Kidney (tissue), 13 donors: ENCODE measurements at regions not wholly inside any gene's neighbourhood (a gene's known extent, or its start where the extent isn't known, plus 50 kb on each side); places are given as distances from the start of the nearest gene placed in this dataset.

Experiments
- DNase-seq, 5 donors: peaks; one replicate each; pipeline ENCODE4 v3.0.0-alpha.2; 2013 to 2020
- FAIRE-seq: peaks from 2 replicates; lab custom pipeline; 2012; peaks lifted over from hg19 to GRCh38; lab: Jason Lieb, UNC
- H3K27ac ChIP-seq, 2 donors: one replicate each; pipeline ENCODE4 v1.7.0; 2013; ENCODE audit warnings: low read depth in 2 of 2, low read length in 2 of 2, inconsistent platforms in 1 of 2
- H3K27me3 ChIP-seq: one replicate; pipeline ENCODE4 v1.7.1; 2013; ENCODE audit warnings: low read length, inconsistent platforms; ENCODE audit not compliant: control insufficient read depth, insufficient read depth
- H3K36me3 ChIP-seq, 3 donors: one replicate each; pipeline versions ENCODE4 v1.7.0 to v1.7.1; 2013; ENCODE audit warnings: low read length in 3 of 3, control low read depth in 1 of 3, inconsistent platforms in 1 of 3; ENCODE audit not compliant: insufficient read depth in 3 of 3, control insufficient read depth in 2 of 3
- H3K4me1 ChIP-seq, 3 donors: one replicate each; pipeline versions ENCODE4 v1.7.0 to v1.7.1; 2013; ENCODE audit warnings: low read length in 3 of 3, inconsistent platforms in 1 of 3, low read depth in 1 of 3; ENCODE audit not compliant: control insufficient read depth in 2 of 3, insufficient read depth in 2 of 3
- H3K4me3 ChIP-seq, 3 donors: one replicate each; pipeline versions ENCODE4 v1.7.0 to v1.8.1; 2013; ENCODE audit warnings: low read length in 3 of 3, control low read depth in 1 of 3, inconsistent platforms in 1 of 3
- H3K9ac ChIP-seq, 3 donors: one replicate each; pipeline versions ENCODE4 v1.7.0 to v1.7.1; 2013; ENCODE audit warnings: low read length in 3 of 3, control low read depth in 1 of 3, inconsistent platforms in 1 of 3
- H3K9me3 ChIP-seq, 3 donors: one replicate each; pipeline versions ENCODE4 v1.7.0 to v1.7.1; 2013; ENCODE audit warnings: low read length in 3 of 3, control low read depth in 1 of 3, inconsistent platforms in 1 of 3; ENCODE audit not compliant: control insufficient read depth in 2 of 3, insufficient read depth in 1 of 3
- CTCF ChIP-seq: IDR thresholded peaks from 3 replicates; pipeline ENCODE4 v1.5.1; 2012; ENCODE audit warnings: mild to moderate bottlenecking, moderate library complexity, borderline replicate concordance; ENCODE audit not compliant: insufficient read depth; ENCODE audit errors: extremely low read depth
- intact Hi-C: fragments of 100-400 bp; cut with DNase I; formaldehyde crosslinking; loops from one replicate; pipeline ENCODE4 v1.11.1; 2022
- donor health status: control.
- donor health status: control.
- donor health status: control.
- donor health status: control.
- donor health status: control.
- donor health status: DM: yes; HTN: yes; CAD: no.
- donor health status: Normal renal cell carcinoma (clear cell type).

GRCh38 chr4:156578005-156578404 is 393.6 kb downstream of the PDGFC start:
- intact Hi-C loops, result no loop called here
- Histone ChIP-seq H3K9me3 (no peaks in the 10 kb centered on the region), H3K4me3 (no peak overlapping the region), H3K27ac (no peak overlapping the region), H3K4me1 (no peaks in the 10 kb centered on the region), H3K27me3 (no peaks in the 10 kb centered on the region), H3K9ac (no peak overlapping the region), H3K36me3 (no peaks in the 10 kb centered on the region)
- no peak for FAIRE-seq
- TF ChIP-seq CTCF, result no peak
- no peak for DNase-seq

GRCh38 chr4:156576946-156577345 is 394.7 kb downstream of the PDGFC start:
- Histone ChIP-seq H3K4me1 (no peaks in the 10 kb centered on the region), H3K36me3 (no peaks in the 10 kb centered on the region), H3K27ac (no peak overlapping the region), H3K9me3 (no peaks in the 10 kb centered on the region), H3K27me3 (no peaks in the 10 kb centered on the region), H3K4me3 (no peak overlapping the region), H3K9ac (no peak overlapping the region)
- intact Hi-C loops, result no loop called here
- no peak for TF ChIP-seq CTCF
- FAIRE-seq (no peak), DNase-seq (no peak)

- no peak overlapping the region for H3K9ac ChIP-seq
- no peak overlapping the region for H3K27ac ChIP-seq
- H3K4me1 ChIP-seq, result no peaks in the 10 kb centered on the region
- no peak overlapping the region for H3K4me3 ChIP-seq
- H3K27me3 ChIP-seq, result no peaks in the 10 kb centered on the region
- intact Hi-C loops, result no loop called here
- DNase-seq (no peak), FAIRE-seq (no peak)
- no peaks in the 10 kb centered on the region for H3K9me3 ChIP-seq
- TF ChIP-seq CTCF, result no peak
- no peaks in the 10 kb centered on the region for H3K36me3 ChIP-seq
These were observed 396.0 kb downstream of the PDGFC start for GRCh38 chr4:156575430-156576073.

- Histone ChIP-seq H3K9ac (no peak overlapping the region), H3K9me3 (no peaks in the 10 kb centered on the region), H3K27ac (no peak overlapping the region), H3K4me1 (no peaks in the 10 kb centered on the region), H3K4me3 (no peak overlapping the region), H3K36me3 (no peaks in the 10 kb centered on the region), H3K27me3 (no peaks in the 10 kb centered on the region)
- TF ChIP-seq CTCF, result no peak
- FAIRE-seq (no peak), DNase-seq (no peak)
- intact Hi-C loops, result no loop called here
These were observed 400.5 kb downstream of the PDGFC start for GRCh38 chr4:156571146-156571545.
